Nephron progenitor cell (in vitro differentiated cells): ENCODE measurements at regions not wholly inside any gene's neighbourhood (a gene's known extent, or its start where the extent isn't known, plus 50 kb on each side); places are given as distances from the start of the nearest gene placed in this dataset.

Source experiments
- DNase-seq: peaks from one replicate; pipeline ENCODE4 v3.0.0; 2021
- H3K27ac Mint-ChIP-seq: 2 replicates; pipeline ENCODE4 v1.8.0; 2021; ENCODE audit warnings: mild to moderate bottlenecking, moderate library complexity, mixed read lengths
- H3K27me3 Mint-ChIP-seq: 2 replicates; pipeline ENCODE4 v1.8.0; 2021; ENCODE audit warnings: mild to moderate bottlenecking, low read depth, mixed read lengths; ENCODE audit not compliant: poor library complexity
- H3K36me3 Mint-ChIP-seq: 2 replicates; pipeline ENCODE4 v1.8.0; 2021; ENCODE audit warnings: low read depth, mixed read lengths
- H3K4me1 Mint-ChIP-seq: 2 replicates; pipeline ENCODE4 v1.8.0; 2021; ENCODE audit warnings: mixed read lengths
- H3K4me3 Mint-ChIP-seq: 2 replicates; pipeline ENCODE4 v1.8.0; 2021; ENCODE audit warnings: mild to moderate bottlenecking, moderate library complexity, mixed read lengths
- H3K9me3 Mint-ChIP-seq: 2 replicates; pipeline ENCODE4 v1.8.0; 2021; ENCODE audit warnings: mild to moderate bottlenecking, moderate library complexity, mixed read lengths
- CTCF ChIP-seq: fragments of 200-600 bp; sonication (generic); IDR thresholded peaks from 2 replicates; pipeline ENCODE4 v1.5.0; 2021; ENCODE audit warnings: antibody characterized with exemption

DNA sequence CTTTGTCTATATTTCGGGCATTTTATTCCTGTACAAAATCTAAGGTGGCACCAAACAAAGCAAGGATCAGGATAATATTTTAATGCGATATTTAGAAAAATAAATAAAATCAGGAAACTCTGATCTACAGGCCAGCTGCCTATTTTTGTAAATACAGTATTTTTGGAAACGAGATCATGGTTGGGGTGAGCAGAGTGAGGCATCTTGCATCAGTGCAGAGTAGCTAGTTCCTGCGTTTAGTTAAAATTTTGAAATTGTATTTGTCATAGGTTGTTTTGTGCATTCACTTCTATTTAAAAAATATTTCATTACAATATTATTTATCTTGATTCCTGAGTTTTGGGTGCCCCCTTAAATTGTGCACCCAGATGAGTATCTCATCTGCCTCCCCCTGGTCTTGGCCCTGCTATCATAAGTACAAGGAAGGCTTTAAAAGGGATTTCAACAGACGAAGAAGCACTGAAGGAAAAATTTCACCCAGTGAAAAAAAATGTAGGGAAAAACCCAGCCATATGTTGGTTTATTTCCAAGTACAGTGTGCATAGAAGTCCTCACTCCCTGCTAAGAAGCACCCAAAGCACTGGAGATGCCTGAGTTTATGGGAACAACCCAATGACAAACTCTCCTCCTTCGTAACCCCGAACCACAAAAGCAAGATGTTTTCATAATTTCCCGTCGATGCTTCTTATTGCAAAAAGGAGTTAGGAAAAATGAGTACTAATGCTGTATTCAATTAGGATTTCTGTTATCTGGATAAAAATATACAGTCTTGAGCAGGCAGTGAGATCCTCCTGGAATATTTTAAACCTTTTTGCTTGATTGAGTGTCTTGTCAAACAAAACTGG, 304.7 kb upstream of the CLINT1 start:
- no peak overlapping the region for H3K4me3 Mint-ChIP-seq
- DNase-seq: no peak
- peaks cover 31% of the 10 kb centered on the region for H3K4me1 Mint-ChIP-seq
- H3K36me3 Mint-ChIP-seq: no peaks in the 10 kb centered on the region
- no peaks in the 10 kb centered on the region for H3K9me3 Mint-ChIP-seq
- H3K27me3 Mint-ChIP-seq: peaks cover 7% of the 10 kb centered on the region
- no peak for TF ChIP-seq CTCF
- H3K27ac Mint-ChIP-seq: no peak overlapping the region

- peaks cover 7% of the 10 kb centered on the region for H3K27me3 Mint-ChIP-seq
- H3K4me1 Mint-ChIP-seq: peaks cover 31% of the 10 kb centered on the region
- H3K27ac Mint-ChIP-seq: no peak overlapping the region
- TF ChIP-seq CTCF: no peak
- DNase-seq: no peak
- H3K4me3 Mint-ChIP-seq: no peak overlapping the region
- H3K36me3 Mint-ChIP-seq: no peaks in the 10 kb centered on the region
- H3K9me3 Mint-ChIP-seq: no peaks in the 10 kb centered on the region
Observed at GRCh38 chr5:158162479-158163034, 303.6 kb upstream of the CLINT1 start.

GRCh38 chr5:158162026-158162425, 303.1 kb upstream of the CLINT1 start:
- H3K9me3 Mint-ChIP-seq: no peaks in the 10 kb centered on the region
- H3K27ac Mint-ChIP-seq: no peak overlapping the region
- no peaks in the 10 kb centered on the region for H3K36me3 Mint-ChIP-seq
- no peak overlapping the region for H3K4me3 Mint-ChIP-seq
- no peak for TF ChIP-seq CTCF
- no peak for DNase-seq
- H3K4me1 Mint-ChIP-seq: peaks cover 31% of the 10 kb centered on the region
- H3K27me3 Mint-ChIP-seq: peaks cover 7% of the 10 kb centered on the region

DNA sequence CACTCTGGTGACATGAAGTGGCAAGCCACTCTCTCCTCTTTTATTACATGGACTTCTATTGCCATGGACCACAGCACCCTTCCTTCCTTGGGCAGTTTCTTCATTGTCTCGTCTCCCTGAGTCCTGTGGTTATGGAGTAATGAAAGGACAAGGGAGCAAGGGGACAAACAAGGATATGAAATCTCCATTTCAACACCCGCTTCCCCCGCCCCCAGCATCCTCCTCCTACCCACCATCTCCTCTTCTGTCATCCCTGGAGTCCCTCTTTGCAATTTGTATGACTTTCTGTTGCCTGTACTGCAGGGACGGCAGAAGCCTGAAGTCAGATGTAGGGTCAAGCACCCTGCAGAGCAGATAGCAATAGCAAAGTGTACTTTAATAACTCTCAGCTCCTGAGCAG, 300.7 kb upstream of the CLINT1 start:
- peaks cover 7% of the 10 kb centered on the region for H3K27me3 Mint-ChIP-seq
- peaks cover 24% of the 10 kb centered on the region for H3K4me1 Mint-ChIP-seq
- no peak for TF ChIP-seq CTCF
- H3K36me3 Mint-ChIP-seq: no peaks in the 10 kb centered on the region
- H3K9me3 Mint-ChIP-seq: no peaks in the 10 kb centered on the region
- H3K27ac Mint-ChIP-seq: no peak overlapping the region
- H3K4me3 Mint-ChIP-seq: no peak overlapping the region
- no peak for DNase-seq

GRCh38 chr5:158155811-158156505, 297.0 kb upstream of the CLINT1 start:
- H3K4me3 Mint-ChIP-seq: no peak overlapping the region
- H3K36me3 Mint-ChIP-seq: no peaks in the 10 kb centered on the region
- no peak for DNase-seq
- H3K9me3 Mint-ChIP-seq: no peaks in the 10 kb centered on the region
- TF ChIP-seq CTCF: no peak
- H3K4me1 Mint-ChIP-seq: peaks cover under 1% of the 10 kb centered on the region
- peaks cover 4% of the 10 kb centered on the region for H3K27me3 Mint-ChIP-seq
- no peak overlapping the region for H3K27ac Mint-ChIP-seq
